ENCODE measurements at regions not wholly inside any gene's neighbourhood (a gene's known extent, or its start where the extent isn't known, plus 50 kb on each side); places are given as distances from the start of the nearest gene placed in this dataset.

DNA sequence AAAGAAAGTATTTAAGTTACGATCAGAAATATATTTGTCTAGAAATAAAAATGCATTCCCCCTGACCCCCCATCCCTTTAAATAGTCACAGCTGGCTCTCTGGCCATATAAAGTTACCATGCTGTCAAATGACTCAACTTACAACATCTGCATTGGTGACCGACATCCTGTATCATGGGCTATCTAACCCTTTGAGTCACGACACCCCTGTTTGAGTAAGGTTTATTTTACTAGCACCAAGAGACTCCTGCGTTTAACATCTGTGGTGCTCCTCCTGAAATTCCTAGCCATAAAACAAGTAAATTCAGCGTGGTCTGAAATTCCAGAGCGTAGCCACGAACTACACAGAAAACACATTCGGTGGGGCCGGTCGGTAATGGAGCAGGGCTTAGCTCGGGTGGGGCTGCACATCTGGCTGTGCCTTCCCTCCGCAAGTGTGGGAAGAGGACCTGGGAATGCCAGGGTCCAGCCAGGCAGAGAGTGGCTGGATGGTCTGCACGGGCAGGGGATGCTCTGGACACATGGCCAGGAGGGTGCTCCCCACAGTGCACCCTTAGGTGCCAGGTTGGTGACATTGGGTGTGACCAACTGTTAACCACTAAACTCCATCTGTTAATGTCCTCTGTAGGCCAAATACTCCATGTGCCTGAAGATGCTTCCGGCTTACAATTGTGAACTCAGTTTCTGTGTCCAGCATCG, 53.0 kb upstream of the CLDN14 start:
- no peak for DNase-seq (ENCODE audit: extremely low spot score, insufficient read length, low read depth)
- no peak for FAIRE-seq

DNA sequence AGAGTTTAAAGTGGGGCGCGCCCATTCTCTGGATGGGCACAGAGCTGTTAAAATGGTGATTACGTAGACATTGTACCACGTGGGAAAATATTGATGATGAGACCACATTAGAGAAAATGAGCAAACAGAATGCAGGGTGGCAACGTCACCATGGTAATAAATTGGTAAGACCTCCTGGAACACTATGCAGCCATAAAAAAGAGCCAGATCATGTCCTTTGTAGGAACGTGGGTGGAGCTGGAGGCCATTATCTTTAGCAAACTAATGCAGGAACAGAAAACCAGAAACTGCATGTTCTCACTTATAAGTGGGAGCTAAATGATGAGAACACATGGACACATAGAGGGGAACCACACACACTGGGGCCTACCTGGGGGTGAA, 53.5 kb upstream of the CLDN14 start:
- DNase-seq (ENCODE audit: extremely low spot score, insufficient read length, low read depth) (no peak), FAIRE-seq (no peak)

DNA sequence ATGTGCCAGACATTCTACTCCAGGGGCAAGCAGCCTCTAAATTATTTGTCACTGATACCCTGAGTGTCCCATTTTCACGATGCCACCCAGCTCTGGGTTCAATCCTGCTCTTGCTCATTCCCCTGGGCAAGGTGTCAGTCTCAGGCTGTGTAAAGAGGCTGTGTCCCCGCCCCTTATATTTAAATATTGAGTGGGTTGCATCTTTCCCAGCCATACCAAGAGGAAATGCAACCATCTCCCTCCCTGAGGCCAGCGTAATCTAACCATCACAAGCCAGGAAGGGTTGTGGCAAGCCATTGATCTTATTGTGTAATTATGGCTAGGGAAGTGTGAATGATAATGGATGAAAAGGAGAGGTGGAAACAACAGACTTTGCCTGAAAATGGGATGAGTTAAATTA, 54.7 kb upstream of the CLDN14 start:
- no peak for DNase-seq (ENCODE audit: extremely low spot score, insufficient read length, low read depth)
- FAIRE-seq = peak; percentile 52

DNA sequence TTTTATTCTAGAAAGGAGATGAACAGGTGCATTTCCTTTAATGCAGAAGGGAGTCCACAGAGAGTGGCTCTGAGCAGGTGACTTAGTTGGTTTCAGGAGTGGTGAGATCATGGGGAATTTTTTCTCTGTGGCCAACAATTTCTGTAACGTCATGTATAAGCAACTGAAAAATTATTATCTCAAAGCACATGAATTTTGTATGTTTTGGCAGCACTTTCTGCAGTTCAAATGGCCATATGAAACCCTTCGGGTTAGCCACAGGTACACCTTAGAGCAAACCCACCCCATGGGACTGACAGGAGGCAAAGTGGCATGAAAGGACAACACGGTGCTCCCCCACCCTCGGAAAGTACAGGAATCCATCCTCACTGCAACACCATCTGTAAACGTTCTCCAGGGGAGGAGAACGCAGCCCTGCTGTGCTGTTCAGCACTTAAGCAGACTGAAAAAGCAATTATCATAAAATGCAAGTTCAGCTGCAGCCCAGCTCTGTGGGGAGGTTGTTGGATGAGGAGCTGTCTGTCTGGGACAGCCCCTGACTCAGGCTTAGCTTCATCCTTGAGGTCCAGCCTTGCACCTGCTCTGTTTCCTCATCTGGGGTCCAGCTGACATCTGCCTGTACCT, 55.8 kb upstream of the CLDN14 start:
- no peak for DNase-seq (ENCODE audit: extremely low spot score, insufficient read length, low read depth)
- peak; percentile 97 for FAIRE-seq

DNA sequence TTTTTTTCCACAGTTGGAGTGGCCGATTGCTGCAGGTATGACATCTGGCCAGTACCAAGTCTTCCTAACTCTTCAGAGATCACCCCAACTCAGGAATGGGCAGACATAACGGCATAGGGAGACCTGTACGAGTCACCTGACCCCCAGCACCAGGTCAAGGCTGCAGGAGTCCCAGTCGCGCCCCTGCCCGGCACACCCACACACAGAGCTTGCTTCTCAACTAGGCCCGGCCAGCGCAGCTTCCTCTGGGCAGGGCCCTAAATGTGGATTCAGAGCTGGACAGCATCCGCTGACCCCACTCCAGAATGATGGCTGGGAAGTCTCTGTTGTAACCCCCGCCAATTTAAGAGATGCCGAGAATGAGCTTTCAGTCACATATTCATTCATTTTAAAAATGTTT, 58.8 kb upstream of the CLDN14 start:
- no peak for FAIRE-seq
- DNase-seq (ENCODE audit: extremely low spot score, insufficient read length, low read depth) = no peak

DNA sequence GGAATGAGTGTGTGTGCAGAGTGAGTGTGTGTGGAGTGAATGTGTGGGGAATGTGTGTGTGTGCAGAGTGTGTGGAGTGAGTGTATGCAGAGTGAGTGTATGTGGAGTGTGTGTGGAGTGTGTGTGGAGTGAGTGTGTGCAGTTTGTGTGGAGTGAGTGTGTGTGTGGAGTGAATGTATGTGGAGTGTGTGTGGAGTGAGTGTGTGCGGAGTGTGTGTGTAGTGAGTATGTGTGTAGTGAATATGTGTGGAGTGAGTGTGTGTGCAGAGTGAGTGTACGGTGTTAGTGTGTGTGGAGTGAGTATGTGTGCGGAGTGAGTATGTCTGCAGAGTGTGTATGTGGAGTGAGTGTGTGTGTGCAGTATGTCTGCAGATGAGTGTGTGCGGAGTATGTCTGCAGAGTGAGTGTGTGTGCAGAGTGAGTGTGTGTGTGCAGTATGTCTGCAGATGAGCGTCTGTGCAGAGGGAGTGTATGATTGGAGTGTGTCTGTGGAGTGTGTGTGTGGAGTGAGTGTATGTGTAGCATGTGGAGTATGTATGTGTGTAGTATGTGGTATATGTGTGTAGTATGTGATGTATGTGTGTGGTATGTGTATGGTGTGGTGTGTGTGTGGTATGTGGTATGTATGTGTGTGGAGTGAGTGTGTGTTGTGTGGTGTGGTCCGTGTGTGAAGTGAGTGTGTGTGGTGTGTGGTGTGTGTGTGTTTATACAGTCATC, 59.7 kb upstream of the CLDN14 start:
- DNase-seq (ENCODE audit: extremely low spot score, insufficient read length, low read depth) (no peak), FAIRE-seq (no peak)

DNA sequence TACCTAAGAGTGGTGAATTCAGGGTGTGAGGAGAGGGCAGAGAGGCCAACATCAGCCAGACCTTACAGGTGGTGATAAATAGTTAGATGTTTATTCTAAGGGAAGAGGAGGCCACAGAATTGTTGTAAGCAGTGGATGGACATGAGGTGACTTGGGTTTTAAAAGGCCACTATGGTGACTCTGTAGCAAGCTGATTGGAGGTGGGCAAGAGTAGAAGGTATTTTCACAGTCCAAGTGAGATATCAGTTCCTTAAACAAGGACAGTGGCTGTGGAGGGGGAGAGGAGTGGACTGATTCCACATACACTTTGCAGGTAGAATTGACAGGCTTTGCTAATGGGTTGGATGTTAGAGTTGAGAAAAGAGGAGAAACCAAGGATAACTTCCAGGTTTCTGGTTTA, 60.8 kb upstream of the CLDN14 start:
- DNase-seq (ENCODE audit: extremely low spot score, insufficient read length, low read depth) (no peak), FAIRE-seq (no peak)

DNA sequence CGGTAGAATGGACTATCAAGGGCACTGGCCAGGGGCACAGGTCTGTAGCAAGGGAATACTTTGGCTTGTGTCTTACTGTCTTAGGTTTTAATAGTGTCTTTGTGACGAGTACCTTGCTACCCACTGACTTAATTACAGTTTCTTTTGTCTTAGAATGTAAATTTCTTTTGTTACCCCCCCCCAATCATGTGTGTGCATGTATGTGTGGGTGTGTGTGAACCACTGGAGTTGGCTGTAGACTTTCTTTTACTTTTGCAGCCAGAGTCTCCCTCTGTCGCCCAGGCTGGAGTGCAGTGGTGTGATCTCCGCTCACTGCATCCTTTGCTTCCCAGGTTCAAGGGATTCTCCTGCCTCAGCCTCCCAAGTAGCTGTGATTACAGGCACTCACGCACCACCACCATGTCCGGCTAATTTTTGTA, 61.8 kb upstream of the CLDN14 start:
- FAIRE-seq = peak; percentile 61
- no peak for DNase-seq (ENCODE audit: extremely low spot score, insufficient read length, low read depth)

DNA sequence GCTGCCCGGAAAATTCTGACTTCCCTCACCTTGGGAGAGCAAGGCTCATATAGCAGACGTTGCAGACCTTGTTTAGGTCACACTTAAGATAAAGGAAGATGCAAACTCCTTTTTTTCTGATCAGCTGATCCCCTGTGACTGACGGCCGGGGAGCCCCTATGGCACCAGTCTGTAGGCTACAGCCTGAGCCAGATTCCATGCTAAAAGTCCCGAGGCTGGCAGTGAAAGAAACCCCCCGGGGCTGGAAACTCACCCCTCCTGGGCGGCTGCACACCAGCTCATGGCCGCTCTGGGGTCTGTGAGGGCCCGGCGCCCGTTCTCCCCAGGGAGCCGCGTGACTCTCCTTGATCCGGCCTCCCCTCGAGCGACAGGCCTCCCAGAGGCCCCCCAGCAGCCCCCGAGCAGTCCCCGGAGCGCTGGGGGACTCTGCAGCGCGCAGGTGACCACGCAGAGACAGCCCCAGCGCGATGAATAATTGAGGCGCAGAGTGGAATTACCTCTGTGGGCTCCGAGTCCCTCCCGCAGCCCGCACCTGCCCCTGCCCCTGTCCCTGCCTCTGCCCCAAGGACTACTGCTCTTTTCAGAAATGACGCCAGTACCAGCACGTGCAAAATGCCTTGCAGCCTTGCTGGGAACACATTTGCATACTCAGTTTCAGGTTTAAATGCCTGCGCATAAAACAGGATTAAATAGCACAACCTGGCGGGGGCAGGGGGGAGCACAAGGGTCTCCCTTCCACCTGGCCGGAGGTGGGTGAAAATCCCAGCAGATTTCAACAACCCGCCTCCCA, 62.6 kb upstream of the CLDN14 start:
- FAIRE-seq (peak; percentile 95), DNase-seq (ENCODE audit: extremely low spot score, insufficient read length, low read depth) (peak; percentile 74)

DNA sequence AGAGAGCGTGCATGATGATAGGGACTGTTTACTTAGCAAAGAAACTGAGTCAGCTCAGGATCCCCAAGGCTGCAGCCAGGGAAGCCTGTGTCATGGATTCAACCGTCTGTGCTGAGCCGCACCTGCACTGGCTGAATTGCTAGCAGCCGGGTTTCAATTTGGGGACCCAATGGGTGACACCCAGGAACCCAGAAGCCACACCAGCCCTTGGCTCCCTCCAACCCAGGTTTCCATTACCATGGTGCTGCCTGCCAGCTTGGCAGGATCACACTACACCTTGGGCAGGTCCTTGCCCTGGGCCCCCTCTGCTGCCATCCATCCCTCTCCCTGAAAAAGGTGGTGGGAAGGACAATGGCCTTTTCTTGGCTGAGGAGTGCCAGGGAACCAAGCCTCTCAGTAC, 64.0 kb upstream of the CLDN14 start:
- no peak for DNase-seq (ENCODE audit: extremely low spot score, insufficient read length, low read depth)
- FAIRE-seq = no peak

DNA sequence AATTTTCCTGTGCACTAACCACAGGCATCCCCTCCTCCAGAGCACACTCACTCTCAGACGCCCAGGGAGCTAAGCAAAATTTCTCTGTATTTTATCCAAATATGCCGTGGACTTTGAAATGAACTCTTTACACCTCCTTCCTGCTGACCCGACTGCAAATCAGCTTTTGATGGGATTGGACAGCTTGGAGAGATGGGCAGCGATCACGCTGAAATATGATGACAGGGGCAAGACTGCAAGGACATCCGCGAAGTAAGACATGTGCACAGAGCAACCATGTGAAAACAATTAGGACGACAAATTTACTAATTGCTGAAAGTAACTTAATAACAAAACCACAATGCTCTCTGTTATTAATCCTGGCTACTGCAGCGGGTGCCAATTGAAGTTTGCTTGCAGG, 64.6 kb upstream of the CLDN14 start:
- FAIRE-seq = no peak

DNA sequence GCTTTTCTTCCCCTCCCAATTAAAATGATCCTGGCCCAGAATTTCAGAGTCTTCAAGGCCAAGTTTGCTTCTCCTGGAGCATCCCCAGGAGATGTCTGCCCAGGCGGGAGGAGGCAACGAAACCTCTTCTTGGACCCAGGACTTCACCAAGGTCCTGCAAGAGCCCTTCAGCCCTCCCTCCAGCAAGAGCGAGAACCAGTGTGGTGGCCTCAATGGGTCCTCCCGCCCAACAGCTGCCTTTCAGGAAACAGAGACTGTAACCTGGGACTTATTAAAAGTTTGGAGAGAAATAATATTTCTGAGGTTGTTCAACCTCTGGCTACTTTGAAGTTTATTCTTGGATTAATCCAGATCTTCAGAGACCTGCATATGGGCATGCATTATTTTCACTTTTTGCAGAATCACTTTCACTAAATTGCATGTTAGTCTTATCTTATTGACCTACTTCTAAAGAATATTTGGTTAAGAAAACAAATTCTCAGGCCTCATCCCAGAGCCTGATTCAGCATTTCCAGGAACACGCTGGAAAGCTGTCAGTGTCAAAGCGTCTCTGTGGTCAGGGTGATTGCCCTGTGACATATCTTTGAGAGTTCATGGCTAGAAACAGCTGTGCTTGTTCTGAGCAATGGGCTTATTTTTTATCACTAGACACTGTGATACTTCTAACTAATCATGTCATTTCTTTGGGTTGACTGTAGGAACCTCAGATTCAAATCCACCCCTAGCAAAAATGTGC, 66.0 kb upstream of the CLDN14 start:
- DNase-seq (ENCODE audit: extremely low spot score, insufficient read length, low read depth) = no peak
- no peak for FAIRE-seq

More for the DNA sequence above, 64.6 kb upstream of the CLDN14 start:
- DNase-seq (ENCODE audit: extremely low spot score, insufficient read length, low read depth) = no peak

DNA sequence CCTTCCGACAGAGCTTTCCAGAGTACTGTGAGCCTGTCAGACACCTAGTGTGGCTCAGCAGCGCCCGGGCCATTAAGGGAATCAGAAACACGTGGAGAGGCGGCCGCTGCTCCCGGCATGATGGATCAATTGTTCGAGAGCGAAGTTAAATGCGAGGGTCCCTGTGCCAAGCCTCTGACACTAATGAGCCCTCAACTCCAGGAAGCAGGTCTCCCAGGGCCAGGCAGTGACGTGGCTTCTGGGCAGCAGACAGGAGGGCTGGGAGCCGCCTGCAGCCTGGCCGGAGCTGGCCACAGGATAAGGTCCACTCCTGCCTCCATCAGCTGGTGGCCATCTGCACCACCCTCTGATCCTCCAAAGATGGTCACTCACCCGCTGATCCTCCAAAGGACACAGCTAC, 67.5 kb upstream of the CLDN14 start:
- DNase-seq (ENCODE audit: extremely low spot score, insufficient read length, low read depth) (no peak), FAIRE-seq (no peak)

DNA sequence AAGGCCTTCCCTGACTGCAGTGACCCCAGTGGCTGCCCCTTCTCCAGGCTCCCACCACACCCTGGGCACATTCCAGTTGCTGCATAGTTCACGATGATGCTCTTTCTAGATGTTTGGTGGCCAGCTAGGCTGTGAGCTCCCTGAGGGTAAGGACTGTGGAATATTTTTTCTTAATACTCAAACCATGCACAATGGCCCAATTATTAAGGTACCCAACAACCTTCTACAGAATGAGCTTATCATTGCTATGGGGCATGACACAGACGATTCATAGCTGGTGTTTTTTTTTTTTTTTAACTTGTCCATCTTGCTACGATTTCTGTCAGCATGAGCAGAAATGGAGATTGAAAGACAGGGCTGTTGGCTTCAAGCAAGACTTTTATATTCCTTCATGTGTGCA, 68.9 kb upstream of the CLDN14 start:
- DNase-seq (ENCODE audit: extremely low spot score, insufficient read length, low read depth) = no peak
- no peak for FAIRE-seq

DNA sequence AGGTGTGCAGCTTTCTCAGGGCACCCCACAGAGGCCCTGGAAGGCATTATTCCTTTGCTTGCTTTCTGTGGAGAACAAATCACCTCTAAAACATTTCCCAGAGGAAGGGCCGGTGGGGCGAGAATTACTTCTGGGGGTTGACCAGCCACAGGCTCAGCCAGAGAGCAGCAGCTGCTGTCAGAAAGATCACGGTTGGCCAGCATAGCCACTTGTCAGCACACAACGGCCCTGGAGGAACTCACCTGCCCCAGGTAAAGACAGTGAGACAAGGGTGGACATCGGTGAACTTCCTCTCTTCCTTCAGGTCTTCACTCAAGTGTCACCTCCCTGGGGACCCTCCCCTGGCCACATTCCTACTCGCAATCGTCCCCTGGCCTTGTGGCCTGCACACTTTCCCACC, 69.5 kb upstream of the CLDN14 start:
- DNase-seq (ENCODE audit: extremely low spot score, insufficient read length, low read depth) (no peak), FAIRE-seq (no peak)

DNA sequence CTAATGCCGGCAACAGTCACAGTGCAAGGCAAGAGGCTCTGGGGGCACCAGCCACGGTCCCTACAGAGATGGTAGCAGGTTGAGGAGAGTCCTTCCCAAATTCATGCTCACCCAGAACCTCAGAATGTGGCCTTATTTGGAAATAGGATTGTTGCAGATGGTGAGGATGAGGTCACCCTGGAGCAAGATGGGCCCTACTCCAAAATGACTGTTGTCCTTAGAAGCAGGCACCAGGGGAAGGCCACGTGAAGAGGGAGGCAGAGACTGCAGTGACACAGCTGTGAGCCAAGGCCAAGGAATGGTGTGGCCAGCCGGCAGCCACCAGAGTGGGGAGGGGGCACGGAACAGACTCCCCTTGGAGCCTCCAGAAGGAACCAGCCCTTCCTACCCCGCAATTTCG, 70.8 kb upstream of the CLDN14 start:
- DNase-seq (ENCODE audit: extremely low spot score, insufficient read length, low read depth) (no peak), FAIRE-seq (no peak)

DNA sequence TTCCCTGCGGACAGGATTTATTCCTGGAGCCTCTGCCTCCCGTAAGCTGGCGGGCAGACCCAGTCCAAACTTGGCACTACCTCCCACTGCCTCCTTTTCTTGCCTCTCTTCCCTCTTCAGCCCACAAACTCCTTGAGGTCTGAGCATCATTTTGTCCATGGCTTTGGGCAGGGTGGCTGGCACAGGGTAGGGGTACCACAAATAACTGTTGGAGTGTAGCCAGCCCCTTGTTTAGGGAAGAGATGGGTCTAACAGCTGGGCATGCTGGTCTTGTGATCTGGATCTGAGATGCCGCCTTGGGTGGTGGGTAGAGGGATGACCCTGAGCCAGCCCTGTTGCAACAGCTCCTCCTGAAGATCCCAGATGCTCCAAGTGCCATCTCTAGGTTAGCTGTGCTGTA, 71.4 kb upstream of the CLDN14 start:
- DNase-seq (ENCODE audit: extremely low spot score, insufficient read length, low read depth) = no peak
- no peak for FAIRE-seq

DNA sequence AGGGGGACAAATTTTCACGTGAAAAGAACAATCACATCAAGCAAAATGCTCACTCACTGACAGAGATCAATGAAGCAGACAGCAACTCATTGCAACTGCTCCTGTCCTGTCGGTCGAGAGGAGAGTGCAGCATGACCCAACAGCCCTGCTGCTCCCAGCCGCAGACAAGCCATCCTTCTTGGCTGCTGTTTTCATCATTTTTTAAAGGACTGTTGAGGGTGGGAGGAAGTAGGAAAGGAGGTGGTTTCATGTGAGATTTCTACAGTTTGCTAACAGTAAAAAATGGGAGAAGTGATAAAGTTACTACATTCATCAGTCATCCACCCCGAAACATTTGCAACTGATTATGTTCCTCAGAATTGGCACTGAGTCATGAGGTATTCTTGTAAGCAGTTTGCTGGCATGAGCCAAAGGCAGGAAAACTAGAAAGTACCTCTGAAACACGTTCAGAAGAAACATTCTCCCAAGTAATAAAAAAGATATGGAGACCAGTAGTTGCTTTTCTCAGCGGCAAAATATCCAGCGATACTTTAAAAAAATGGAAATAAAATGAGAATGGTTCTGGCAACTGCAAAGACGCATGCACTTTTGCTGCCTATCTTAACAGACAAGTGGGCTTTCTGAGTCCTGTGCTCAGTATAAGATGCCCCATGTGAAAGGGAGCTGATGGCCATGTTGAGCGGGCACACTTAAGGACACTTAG, 72.0 kb upstream of the CLDN14 start:
- DNase-seq (ENCODE audit: extremely low spot score, insufficient read length, low read depth) (no peak), FAIRE-seq (no peak)

DNA sequence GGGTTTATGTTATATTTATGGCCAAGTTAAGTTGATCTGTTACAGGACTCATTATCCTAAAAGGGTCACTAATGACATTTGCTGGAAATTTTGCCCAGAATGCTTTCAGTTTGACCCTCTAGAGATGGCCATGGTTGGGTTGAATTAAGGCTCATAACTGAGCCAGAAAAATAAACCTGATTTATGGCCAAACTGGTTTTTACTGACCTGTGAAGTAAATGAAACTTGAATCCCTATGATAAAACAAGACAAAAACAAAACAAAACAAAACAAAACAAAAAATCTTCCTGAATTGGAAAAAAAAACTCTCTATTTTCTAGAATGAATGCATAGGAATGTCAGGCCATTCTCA, 72.5 kb upstream of the CLDN14 start:
- DNase-seq (ENCODE audit: extremely low spot score, insufficient read length, low read depth) (no peak), FAIRE-seq (no peak)

DNA sequence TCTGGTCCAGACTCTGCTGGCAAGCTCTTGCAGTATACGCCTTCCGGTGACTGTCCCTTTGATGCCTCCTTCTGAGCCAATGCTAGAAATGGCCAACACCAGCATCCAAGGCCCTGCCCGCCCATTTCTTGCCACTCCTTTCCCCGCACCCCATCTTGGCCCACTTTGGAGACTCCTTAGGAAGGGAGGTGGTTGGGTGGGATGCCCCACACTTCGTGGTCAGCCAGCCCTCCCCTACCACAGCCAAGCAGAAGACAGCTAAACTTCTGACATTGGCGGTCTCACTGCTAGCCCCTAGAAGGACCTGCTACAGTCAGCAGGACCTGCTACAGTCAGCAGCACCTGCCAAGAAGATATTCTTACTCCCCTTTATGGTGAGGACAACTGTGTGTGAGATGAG, 73.5 kb upstream of the CLDN14 start:
- no peak for FAIRE-seq
- DNase-seq (ENCODE audit: extremely low spot score, insufficient read length, low read depth) = no peak
